Prostate gland (tissue), 2 donors: ENCODE measurements at regions not wholly inside any gene's neighbourhood (a gene's known extent, or its start where the extent isn't known, plus 50 kb on each side); places are given as distances from the start of the nearest gene placed in this dataset.

Experiments used
- DNase-seq: peaks from one replicate; pipeline ENCODE4 v3.0.0-alpha.2; 2019; ENCODE audit warnings: low spot score
- H3K27ac ChIP-seq, 2 donors: fragments of 200-600 bp; sonication (generic); 2 replicates each; pipeline ENCODE4 v1.5.1; 2017 to 2019
- H3K27me3 ChIP-seq: fragments of 200-600 bp; sonication (generic); replicated peaks from 2 replicates; pipeline ENCODE4 v1.5.1; 2019; ENCODE audit not compliant: insufficient read depth
- H3K36me3 ChIP-seq, 2 donors: fragments of 200-600 bp; sonication (generic); 1 replicate in 1 of 2; 2 replicates in 1 of 2; pipeline versions ENCODE4 v1.5.1 to v1.8.1; 2017 to 2019
- H3K4me1 ChIP-seq: fragments of 200-600 bp; sonication (generic); replicated peaks from 2 replicates; pipeline ENCODE4 v1.5.1; 2019
- H3K4me3 ChIP-seq, 2 donors: fragments of 200-600 bp; sonication (generic); 2 replicates each; pipeline ENCODE4 v1.5.1; 2017 to 2019
- H3K9me3 ChIP-seq: fragments of 200-600 bp; sonication (generic); 2 replicates; pipeline ENCODE4 v1.5.1; 2017
- CTCF ChIP-seq, 4 experiments: fragments of 200-600 bp in 2 of 4; fragments of 450-650 bp in 2 of 4; sonication (generic) in 2 of 4; IDR thresholded peaks; 1 replicate in 3 of 4; 2 replicates in 1 of 4; pipeline ENCODE4 v1.5.1; 2016 to 2019; ENCODE audit warnings: antibody characterized with exemption in 4 of 4, mild to moderate bottlenecking in 2 of 4, moderate library complexity in 2 of 4
- POLR2A ChIP-seq: fragments of 450-650 bp; IDR thresholded peaks from one replicate; pipeline ENCODE4 v1.6.1; 2016; ENCODE audit warnings: antibody characterized with exemption, mild to moderate bottlenecking
- POLR2AphosphoS5 ChIP-seq: sonication (generic); formaldehyde crosslinking; IDR thresholded peaks from one replicate; pipeline ENCODE4 v1.6.1; 2017; ENCODE audit warnings: antibody characterized with exemption
- WGBS: methylation state at CpG from one replicate; pipeline ENCODE4 v1.1.5; 2018; 5-methylcytosine and 5-hydroxymethylcytosine counted together
- intact Hi-C: fragments of 100-400 bp; cut with DNase I; formaldehyde crosslinking; loops from one replicate; pipeline ENCODE4 v1.14.2; 2022

- TF ChIP-seq POLR2AphosphoS5, result no peak
- no peak for TF ChIP-seq CTCF (IDR thresholded peaks at IDR 0.05)
- no peak for TF ChIP-seq POLR2A
- H3K27ac ChIP-seq, result no peak overlapping the region
- no peaks in the 10 kb centered on the region for H3K27me3 ChIP-seq
- no peaks in the 10 kb centered on the region for H3K4me1 ChIP-seq
- intact Hi-C loops, result no loop called here
- 97% methylated on average over 14 of the region's 14 CpGs for WGBS
- H3K36me3 ChIP-seq, result no peaks in the 10 kb centered on the region
- no peak for DNase-seq
- no peak overlapping the region for H3K4me3 ChIP-seq
- H3K9me3 ChIP-seq, result no peaks in the 10 kb centered on the region
These were observed 239.0 kb downstream of the SYK start for GRCh38 chr9:91040371-91041215.

GRCh38 chr9:91042024-91042423, 240.4 kb downstream of the SYK start:
- WGBS, result 92% methylated on average over 4 of the region's 4 CpGs
- intact Hi-C loops, result no loop called here
- TF ChIP-seq POLR2A, result no peak
- TF ChIP-seq POLR2AphosphoS5, result no peak
- no peak for TF ChIP-seq CTCF (IDR thresholded peaks at IDR 0.05)
- H3K4me1 ChIP-seq, result no peaks in the 10 kb centered on the region
- no peak for DNase-seq
- no peaks in the 10 kb centered on the region for H3K36me3 ChIP-seq
- no peak overlapping the region for H3K4me3 ChIP-seq
- no peaks in the 10 kb centered on the region for H3K27me3 ChIP-seq
- H3K9me3 ChIP-seq, result no peaks in the 10 kb centered on the region
- H3K27ac ChIP-seq, result no peak overlapping the region

GRCh38 chr9:91042541-91042940, 240.9 kb downstream of the SYK start:
- peak overlapping the region in 1 of 2 donors; percentile 65 for H3K27ac ChIP-seq
- no peak overlapping the region for H3K4me3 ChIP-seq
- H3K9me3 ChIP-seq, result no peaks in the 10 kb centered on the region
- H3K27me3 ChIP-seq, result no peaks in the 10 kb centered on the region
- TF ChIP-seq POLR2AphosphoS5 (no peak), CTCF (IDR thresholded peaks at IDR 0.05) (no peak), POLR2A (no peak)
- H3K36me3 ChIP-seq, result no peaks in the 10 kb centered on the region
- DNase-seq, result no peak
- WGBS, result 89% methylated on average over 5 of the region's 5 CpGs
- no peaks in the 10 kb centered on the region for H3K4me1 ChIP-seq
- intact Hi-C loops, result no loop called here

- H3K4me3 ChIP-seq, result no peak overlapping the region
- TF ChIP-seq CTCF (IDR thresholded peaks at IDR 0.05) (no peak), POLR2AphosphoS5 (peak; percentile 60), POLR2A (no peak)
- H3K36me3 ChIP-seq, result no peaks in the 10 kb centered on the region
- peak overlapping the region; percentile 37 to 65 for H3K27ac ChIP-seq
- intact Hi-C loops, result no loop called here
- no peaks in the 10 kb centered on the region for H3K27me3 ChIP-seq
- 60% methylated on average over 18 of the region's 18 CpGs for WGBS
- no peaks in the 10 kb centered on the region for H3K9me3 ChIP-seq
- DNase-seq, result no peak
- no peaks in the 10 kb centered on the region for H3K4me1 ChIP-seq
These were observed 241.6 kb downstream of the SYK start for GRCh38 chr9:91043056-91043810.
